ENCODE measurements at regions not wholly inside any gene's neighbourhood (a gene's known extent, or its start where the extent isn't known, plus 50 kb on each side); places are given as distances from the start of the nearest gene placed in this dataset.

DNA sequence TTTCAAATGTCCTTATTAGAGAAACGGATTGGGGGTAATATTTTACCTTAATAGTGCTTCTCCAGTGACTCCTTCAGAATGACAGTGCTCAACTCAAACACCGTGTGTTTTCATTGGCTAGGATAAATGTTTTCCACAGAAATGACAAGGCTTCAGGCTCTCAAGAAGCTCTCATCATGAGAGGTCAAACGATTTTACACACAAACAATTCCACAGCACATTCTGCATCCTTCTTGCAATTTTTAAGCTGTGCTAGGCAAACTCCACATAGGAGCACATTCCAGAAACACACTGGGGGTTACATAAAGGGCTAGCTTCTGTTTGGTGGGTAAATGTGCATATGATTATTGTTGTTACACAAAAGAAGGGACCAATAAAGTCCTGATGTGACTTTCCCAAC, 75.5 kb upstream of the IPO9 start:
- H3K4me1 ChIP-seq (ENCODE audit: control insufficient read depth in 4 of 4, insufficient read depth in 4 of 4, low read length in 3 of 4), result no peaks in the 10 kb centered on the region
- no peak overlapping the region for H3K9ac ChIP-seq (ENCODE audit: low read depth in 1 of 2, low read length in 2 of 2)
- TF ChIP-seq, protein P1, sequence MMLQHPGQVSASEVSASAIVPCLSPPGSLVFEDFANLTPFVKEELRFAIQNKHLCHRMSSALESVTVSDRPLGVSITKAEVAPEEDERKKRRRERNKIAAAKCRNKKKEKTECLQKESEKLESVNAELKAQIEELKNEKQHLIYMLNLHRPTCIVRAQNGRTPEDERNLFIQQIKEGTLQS (IDR thresholded peaks at IDR 0.05), result no peak
- no peak for TF ChIP-seq FOXA1 (IDR thresholded peaks at IDR 0.05)
- TF ChIP-seq JUND (IDR thresholded peaks at IDR 0.05), result no peak
- TF ChIP-seq, protein P2, sequence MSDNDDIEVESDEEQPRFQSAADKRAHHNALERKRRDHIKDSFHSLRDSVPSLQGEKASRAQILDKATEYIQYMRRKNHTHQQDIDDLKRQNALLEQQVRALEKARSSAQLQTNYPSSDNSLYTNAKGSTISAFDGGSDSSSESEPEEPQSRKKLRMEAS (IDR thresholded peaks at IDR 0.05), result no peak
- no peak for TF ChIP-seq HNF4G (IDR thresholded peaks at IDR 0.05)
- no peaks in the 10 kb centered on the region for H3K9me3 ChIP-seq (ENCODE audit: control insufficient read depth in 4 of 4, low read length in 3 of 4)
- WGBS, result 78% methylated on average over 3 of the region's 3 CpGs
- H3K27ac ChIP-seq (ENCODE audit: low read depth in 1 of 2, low read length in 2 of 2), result no peak overlapping the region
- no peaks in the 10 kb centered on the region for H3K36me3 ChIP-seq (ENCODE audit: control insufficient read depth in 4 of 4, insufficient read depth in 3 of 4, low read depth in 1 of 4, low read length in 3 of 4)
- H3K27me3 ChIP-seq (ENCODE audit: control insufficient read depth in 4 of 4, insufficient read depth in 4 of 4, low read length in 3 of 4), result no peaks in the 10 kb centered on the region
- DNase-seq (ENCODE audit: low spot score), result no peak
- no peak overlapping the region for H3K4me3 ChIP-seq (ENCODE audit: low read depth in 1 of 3, low read length in 3 of 3)

DNA sequence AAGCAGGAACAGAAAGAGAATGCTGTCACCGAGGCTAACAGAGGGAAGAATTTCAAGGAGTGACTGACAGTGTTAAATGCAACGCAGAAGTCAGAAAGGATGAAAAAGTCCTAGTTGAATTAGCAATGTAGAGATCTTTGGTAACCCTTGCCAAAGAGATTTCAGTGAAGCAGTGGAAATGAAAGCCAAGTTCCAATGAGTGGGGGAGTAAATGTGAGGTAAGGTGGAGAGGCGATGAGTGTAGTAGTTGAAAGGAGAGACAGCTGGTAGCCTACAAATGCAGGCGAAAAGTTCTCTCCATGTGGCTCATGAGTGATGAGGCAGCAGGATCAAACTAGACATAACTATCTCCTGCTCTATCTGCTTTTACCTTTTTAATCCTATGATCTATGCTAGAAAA, 74.6 kb upstream of the IPO9 start:
- Histone ChIP-seq H3K4me1 (ENCODE audit: control insufficient read depth in 4 of 4, insufficient read depth in 4 of 4, low read length in 3 of 4) (no peaks in the 10 kb centered on the region), H3K9ac (ENCODE audit: low read depth in 1 of 2, low read length in 2 of 2) (no peak overlapping the region), H3K9me3 (ENCODE audit: control insufficient read depth in 4 of 4, low read length in 3 of 4) (no peaks in the 10 kb centered on the region), H3K27me3 (ENCODE audit: control insufficient read depth in 4 of 4, insufficient read depth in 4 of 4, low read length in 3 of 4) (no peaks in the 10 kb centered on the region), H3K36me3 (ENCODE audit: control insufficient read depth in 4 of 4, insufficient read depth in 3 of 4, low read depth in 1 of 4, low read length in 3 of 4) (no peaks in the 10 kb centered on the region), H3K27ac (ENCODE audit: low read depth in 1 of 2, low read length in 2 of 2) (no peak overlapping the region), H3K4me3 (ENCODE audit: low read depth in 1 of 3, low read length in 3 of 3) (no peak overlapping the region)
- no peak for TF ChIP-seq GABPA (IDR thresholded peaks at IDR 0.05 in 1 of 2, conservative IDR thresholded peaks at IDR 0.05 in 1 of 2)
- TF ChIP-seq FOXA2 (IDR thresholded peaks at IDR 0.05), result no peak
- TF ChIP-seq NR2F2 (IDR thresholded peaks at IDR 0.05), result no peak
- TF ChIP-seq RXRA (IDR thresholded peaks at IDR 0.05), result no peak
- 92% methylated on average over 4 of the region's 4 CpGs for WGBS
- no peak for DNase-seq (ENCODE audit: low spot score)

DNA sequence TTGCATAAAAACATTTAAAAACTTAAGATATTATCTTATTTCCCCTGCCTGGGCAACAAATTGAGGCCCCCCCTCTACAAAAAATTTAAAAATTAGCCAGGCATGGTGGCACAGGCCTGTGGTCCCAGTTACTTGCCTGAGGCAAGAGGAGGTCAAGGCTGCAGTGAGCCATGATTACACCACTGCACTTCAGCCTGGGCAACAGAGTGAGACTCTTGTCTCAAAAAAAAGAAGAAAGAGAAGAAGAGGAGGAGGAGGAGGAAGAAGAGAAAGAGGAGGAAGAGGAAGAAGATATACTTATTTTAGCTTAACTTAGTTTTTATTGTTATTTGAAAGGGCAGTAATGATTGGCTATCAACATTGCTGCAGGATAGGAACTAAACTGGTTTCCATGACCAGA, 73.8 kb upstream of the IPO9 start:
- no peaks in the 10 kb centered on the region for H3K27me3 ChIP-seq (ENCODE audit: control insufficient read depth in 4 of 4, insufficient read depth in 4 of 4, low read length in 3 of 4)
- no peaks in the 10 kb centered on the region for H3K9me3 ChIP-seq (ENCODE audit: control insufficient read depth in 4 of 4, low read length in 3 of 4)
- H3K36me3 ChIP-seq (ENCODE audit: control insufficient read depth in 4 of 4, insufficient read depth in 3 of 4, low read depth in 1 of 4, low read length in 3 of 4), result no peaks in the 10 kb centered on the region
- H3K27ac ChIP-seq (ENCODE audit: low read depth in 1 of 2, low read length in 2 of 2), result no peak overlapping the region
- H3K4me1 ChIP-seq (ENCODE audit: control insufficient read depth in 4 of 4, insufficient read depth in 4 of 4, low read length in 3 of 4), result no peaks in the 10 kb centered on the region
- TF ChIP-seq, protein P1 (IDR thresholded peaks at IDR 0.05), result no peak
- TF ChIP-seq NR2F2 (IDR thresholded peaks at IDR 0.05), result no peak
- TF ChIP-seq, protein P3, sequence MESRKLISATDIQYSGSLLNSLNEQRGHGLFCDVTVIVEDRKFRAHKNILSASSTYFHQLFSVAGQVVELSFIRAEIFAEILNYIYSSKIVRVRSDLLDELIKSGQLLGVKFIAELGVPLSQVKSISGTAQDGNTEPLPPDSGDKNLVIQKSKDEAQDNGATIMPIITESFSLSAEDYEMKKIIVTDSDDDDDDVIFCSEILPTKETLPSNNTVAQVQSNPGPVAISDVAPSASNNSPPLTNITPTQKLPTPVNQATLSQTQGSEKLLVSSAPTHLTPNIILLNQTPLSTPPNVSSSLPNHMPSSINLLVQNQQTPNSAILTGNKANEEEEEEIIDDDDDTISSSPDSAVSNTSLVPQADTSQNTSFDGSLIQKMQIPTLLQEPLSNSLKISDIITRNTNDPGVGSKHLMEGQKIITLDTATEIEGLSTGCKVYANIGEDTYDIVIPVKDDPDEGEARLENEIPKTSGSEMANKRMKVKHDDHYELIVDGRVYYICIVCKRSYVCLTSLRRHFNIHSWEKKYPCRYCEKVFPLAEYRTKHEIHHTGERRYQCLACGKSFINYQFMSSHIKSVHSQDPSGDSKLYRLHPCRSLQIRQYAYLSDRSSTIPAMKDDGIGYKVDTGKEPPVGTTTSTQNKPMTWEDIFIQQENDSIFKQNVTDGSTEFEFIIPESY (IDR thresholded peaks at IDR 0.05), result no peak
- no peak for TF ChIP-seq SP1 (IDR thresholded peaks at IDR 0.05)
- TF ChIP-seq HNF4G (IDR thresholded peaks at IDR 0.05), result no peak
- H3K9ac ChIP-seq (ENCODE audit: low read depth in 1 of 2, low read length in 2 of 2), result no peak overlapping the region
- no peak for DNase-seq (ENCODE audit: low spot score)
- no peak overlapping the region for H3K4me3 ChIP-seq (ENCODE audit: low read depth in 1 of 3, low read length in 3 of 3)

DNA sequence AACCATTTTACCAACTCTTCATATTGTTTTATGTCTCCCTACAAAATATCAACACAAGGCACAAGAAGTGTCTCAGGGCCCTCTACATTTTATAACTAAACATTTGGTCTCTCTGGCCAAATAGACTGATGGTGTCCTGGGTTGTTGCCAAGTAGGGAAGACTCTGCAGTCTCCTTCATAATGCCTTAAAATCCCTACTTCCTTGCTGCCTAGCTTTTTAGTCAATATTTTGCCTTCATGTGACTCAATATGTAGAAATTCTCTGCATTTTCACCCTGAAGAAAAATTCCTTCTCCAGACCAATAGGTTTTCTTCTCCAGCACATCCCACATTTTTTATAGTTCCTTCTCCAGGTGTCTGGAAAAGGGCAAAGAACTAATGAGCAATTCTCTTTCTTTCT, 72.6 kb upstream of the IPO9 start:
- Histone ChIP-seq H3K4me3 (ENCODE audit: low read depth in 1 of 3, low read length in 3 of 3) (no peak overlapping the region), H3K9ac (ENCODE audit: low read depth in 1 of 2, low read length in 2 of 2) (no peak overlapping the region), H3K36me3 (ENCODE audit: control insufficient read depth in 4 of 4, insufficient read depth in 3 of 4, low read depth in 1 of 4, low read length in 3 of 4) (no peaks in the 10 kb centered on the region), H3K27me3 (ENCODE audit: control insufficient read depth in 4 of 4, insufficient read depth in 4 of 4, low read length in 3 of 4) (no peaks in the 10 kb centered on the region), H3K27ac (ENCODE audit: low read depth in 1 of 2, low read length in 2 of 2) (no peak overlapping the region), H3K9me3 (ENCODE audit: control insufficient read depth in 4 of 4, low read length in 3 of 4) (no peaks in the 10 kb centered on the region), H3K4me1 (ENCODE audit: control insufficient read depth in 4 of 4, insufficient read depth in 4 of 4, low read length in 3 of 4) (peaks cover 0 to 1% (median 0%) of the 10 kb centered on the region in 4 donors)
- DNase-seq (ENCODE audit: low spot score), result no peak
- TF ChIP-seq FOXA1 (IDR thresholded peaks at IDR 0.05) (no peak), TAF1 (conservative IDR thresholded peaks at IDR 0.05) (no peak), RXRA (IDR thresholded peaks at IDR 0.05) (no peak), EGR1 (IDR thresholded peaks at IDR 0.05; ENCODE audit: low read depth in 2 of 2) (no peak), YY1 (IDR thresholded peaks at IDR 0.05) (no peak), HNF4A (conservative IDR thresholded peaks at IDR 0.05) (no peak), HNF4G (IDR thresholded peaks at IDR 0.05) (no peak), GABPA (IDR thresholded peaks at IDR 0.05 in 1 of 2, conservative IDR thresholded peaks at IDR 0.05 in 1 of 2) (no peak)
- TF ChIP-seq, protein P3 (IDR thresholded peaks at IDR 0.05), result no peak
- TF ChIP-seq, protein P4, sequence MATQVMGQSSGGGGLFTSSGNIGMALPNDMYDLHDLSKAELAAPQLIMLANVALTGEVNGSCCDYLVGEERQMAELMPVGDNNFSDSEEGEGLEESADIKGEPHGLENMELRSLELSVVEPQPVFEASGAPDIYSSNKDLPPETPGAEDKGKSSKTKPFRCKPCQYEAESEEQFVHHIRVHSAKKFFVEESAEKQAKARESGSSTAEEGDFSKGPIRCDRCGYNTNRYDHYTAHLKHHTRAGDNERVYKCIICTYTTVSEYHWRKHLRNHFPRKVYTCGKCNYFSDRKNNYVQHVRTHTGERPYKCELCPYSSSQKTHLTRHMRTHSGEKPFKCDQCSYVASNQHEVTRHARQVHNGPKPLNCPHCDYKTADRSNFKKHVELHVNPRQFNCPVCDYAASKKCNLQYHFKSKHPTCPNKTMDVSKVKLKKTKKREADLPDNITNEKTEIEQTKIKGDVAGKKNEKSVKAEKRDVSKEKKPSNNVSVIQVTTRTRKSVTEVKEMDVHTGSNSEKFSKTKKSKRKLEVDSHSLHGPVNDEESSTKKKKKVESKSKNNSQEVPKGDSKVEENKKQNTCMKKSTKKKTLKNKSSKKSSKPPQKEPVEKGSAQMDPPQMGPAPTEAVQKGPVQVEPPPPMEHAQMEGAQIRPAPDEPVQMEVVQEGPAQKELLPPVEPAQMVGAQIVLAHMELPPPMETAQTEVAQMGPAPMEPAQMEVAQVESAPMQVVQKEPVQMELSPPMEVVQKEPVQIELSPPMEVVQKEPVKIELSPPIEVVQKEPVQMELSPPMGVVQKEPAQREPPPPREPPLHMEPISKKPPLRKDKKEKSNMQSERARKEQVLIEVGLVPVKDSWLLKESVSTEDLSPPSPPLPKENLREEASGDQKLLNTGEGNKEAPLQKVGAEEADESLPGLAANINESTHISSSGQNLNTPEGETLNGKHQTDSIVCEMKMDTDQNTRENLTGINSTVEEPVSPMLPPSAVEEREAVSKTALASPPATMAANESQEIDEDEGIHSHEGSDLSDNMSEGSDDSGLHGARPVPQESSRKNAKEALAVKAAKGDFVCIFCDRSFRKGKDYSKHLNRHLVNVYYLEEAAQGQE (IDR thresholded peaks at IDR 0.05), result no peak
- TF ChIP-seq, protein P2 (IDR thresholded peaks at IDR 0.05), result no peak

All from liver (tissue), 7 donors.